DMS153 treated with DMSO at 0.1 percent for 48 hours (cell line): ENCODE measurements at regions not wholly inside any gene's neighbourhood (a gene's known extent, or its start where the extent isn't known, plus 50 kb on each side); places are given as distances from the start of the nearest gene placed in this dataset.
"Not testable (repeated sequence)": the region's sequence is repeated elsewhere in the genome, so short reads cannot be mapped to it uniquely, and the experiment has no call there.

Experiments used
- DNase-seq: peaks from one replicate; lab custom pipeline; 2025; ENCODE audit not compliant: unreplicated experiment; lab: John Stamatoyannopoulos, UW

DNA sequence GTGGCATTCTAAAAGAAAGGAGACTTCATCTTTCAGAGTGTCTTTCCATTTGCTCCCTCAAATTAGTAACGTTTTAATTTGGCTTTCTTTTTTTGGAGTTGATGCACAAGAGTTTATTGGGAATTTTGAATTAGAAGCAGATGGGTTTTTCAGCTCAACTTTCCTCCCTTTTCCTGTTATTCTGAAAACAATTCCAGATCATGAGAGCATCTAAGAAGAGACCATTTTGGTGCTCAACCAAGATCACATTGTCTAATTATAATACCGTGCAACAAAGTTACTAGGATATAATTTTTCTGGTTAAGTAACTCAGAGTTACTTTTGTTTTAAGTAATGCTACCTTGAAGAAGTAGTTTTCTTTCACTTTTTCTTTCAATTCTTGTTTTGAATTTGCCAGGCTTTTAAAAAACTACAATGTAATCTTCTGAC lies 396.6 kb upstream of the KLF6 start:
- DNase-seq, result no peak

- no peak for DNase-seq
These were observed 396.1 kb upstream of the KLF6 start for GRCh38 chr10:4181081-4181480.

- no peak for DNase-seq
These were observed 392.8 kb upstream of the KLF6 start for GRCh38 chr10:4177791-4178190.

DNA sequence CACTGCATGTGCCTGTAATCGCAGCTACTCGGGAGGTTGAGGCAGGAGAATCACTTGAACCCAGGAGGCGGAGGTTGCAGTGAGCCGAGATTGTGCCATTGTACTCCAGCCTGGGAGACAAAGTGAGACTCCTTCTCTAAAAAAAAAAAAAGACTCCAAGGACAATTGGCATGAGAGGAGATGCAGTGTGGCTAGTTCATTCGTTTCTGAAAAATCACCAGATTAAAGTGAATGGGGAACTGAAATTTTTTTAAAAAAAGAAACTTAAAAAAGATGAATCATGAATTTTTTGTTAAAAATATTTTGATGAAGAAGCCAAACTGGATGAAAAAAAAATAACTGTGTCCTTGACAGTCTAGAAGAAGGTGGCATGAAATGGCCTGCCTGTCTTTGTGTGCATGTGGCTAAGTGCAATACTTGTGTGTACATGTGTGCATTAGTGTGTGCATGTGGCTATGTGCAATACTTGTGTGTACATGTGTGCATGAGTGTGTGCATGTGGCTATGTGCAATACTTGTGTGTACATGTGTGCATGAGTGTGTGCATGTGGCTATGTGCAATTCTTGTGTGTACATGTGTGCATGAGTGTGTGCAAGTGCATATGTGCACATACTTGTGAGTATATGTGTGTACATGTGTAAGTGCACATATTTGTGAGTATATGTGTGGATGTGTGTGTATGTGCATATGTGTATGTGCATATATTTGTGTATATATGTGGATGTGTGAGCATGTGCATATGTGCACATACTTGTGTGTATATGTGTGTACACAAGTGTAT lies 391.7 kb upstream of the KLF6 start:
- no peak for DNase-seq

- no peak for DNase-seq
These were observed 389.2 kb upstream of the KLF6 start for GRCh38 chr10:4174197-4174596.

DNA sequence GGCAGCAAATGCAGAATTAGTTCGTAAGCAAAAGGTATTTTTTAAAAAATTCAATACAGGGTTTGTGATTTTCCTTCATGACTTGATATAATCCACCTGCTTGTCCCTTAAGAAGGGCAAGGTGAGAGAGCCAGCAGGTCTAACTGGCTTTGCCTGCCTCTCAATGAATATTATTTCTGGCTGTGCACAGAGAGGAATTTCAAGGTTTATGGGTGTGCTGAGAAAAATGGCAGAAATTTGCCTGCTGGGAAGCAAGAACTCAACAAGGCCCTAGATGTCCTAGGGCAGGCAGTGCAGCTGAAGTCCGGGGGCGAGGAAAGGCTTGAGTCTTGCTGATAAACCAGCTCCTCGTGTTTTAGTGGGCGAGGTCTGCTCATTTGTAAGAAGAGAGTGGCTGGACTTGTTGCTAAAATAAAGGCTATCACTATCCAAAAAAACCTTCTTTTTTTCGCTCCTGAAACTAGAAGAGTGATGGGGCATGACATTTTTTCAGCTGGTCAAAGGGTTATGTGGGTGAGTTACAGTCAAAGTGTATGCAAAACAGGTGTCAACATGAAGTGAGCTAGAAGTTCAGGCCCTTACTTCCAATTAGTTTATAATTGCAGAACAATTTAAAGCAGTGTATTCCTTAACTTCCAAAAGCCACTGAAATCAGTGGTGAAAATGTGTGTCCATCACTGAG lies 385.8 kb upstream of the KLF6 start:
- no peak for DNase-seq

GRCh38 chr10:4170181-4170580 lies 385.2 kb upstream of the KLF6 start:
- no peak for DNase-seq

DNA sequence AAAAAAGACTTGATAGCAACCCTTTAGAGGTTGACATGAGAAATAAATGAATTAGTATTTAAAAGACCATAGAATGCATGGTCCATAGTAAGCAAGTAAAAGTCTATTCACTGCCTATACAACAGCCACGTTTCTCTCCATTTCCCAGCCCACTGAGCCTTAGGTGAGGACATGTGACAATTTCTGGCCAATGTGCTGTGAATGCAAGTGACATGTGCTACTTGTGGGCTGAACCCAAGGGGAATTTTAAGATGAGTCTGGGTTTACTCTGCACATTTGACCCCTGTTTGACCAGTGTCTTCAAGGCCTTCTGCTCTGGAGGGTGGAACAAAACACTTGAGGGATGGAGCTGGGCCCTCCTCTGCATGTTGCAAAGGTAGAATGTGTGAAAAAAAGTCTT lies 384.4 kb upstream of the KLF6 start:
- DNase-seq, result no peak

GRCh38 chr10:4167216-4167615 lies 382.2 kb upstream of the KLF6 start:
- DNase-seq, result no peak

GRCh38 chr10:4162571-4163286 lies 377.7 kb upstream of the KLF6 start:
- no peak for DNase-seq

GRCh38 chr10:4159173-4159572 lies 374.2 kb upstream of the KLF6 start:
- DNase-seq, result no peak

GRCh38 chr10:4154191-4154715 lies 369.2 kb upstream of the KLF6 start:
- DNase-seq, result no peak

GRCh38 chr10:4151466-4151865 lies 366.5 kb upstream of the KLF6 start:
- DNase-seq, result no peak

GRCh38 chr10:4150676-4151075 lies 365.7 kb upstream of the KLF6 start:
- no peak for DNase-seq

GRCh38 chr10:4149460-4149859 lies 364.5 kb upstream of the KLF6 start:
- not testable (repeated sequence) for DNase-seq

GRCh38 chr10:4147245-4147644 lies 362.2 kb upstream of the KLF6 start:
- DNase-seq, result no peak

DNA sequence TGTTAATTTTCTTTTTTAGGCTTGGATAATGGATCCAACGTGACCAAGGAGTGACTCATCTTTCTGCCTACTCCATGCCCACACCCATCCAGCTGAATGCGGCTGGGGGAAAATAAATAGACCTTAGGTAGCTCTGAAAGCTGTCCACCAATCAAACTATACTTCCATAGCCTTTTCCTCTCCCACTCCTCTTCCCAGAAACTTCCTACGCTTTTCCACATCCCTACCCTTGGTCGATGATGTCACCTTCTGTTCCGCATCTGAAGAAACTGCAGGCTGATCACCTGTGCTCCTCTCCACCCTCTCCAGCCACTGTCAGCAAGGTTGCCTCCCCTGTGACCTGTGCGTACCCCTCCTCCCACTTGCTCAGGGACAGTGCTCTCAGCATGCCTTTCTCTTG lies 359.8 kb upstream of the KLF6 start:
- no peak for DNase-seq

- DNase-seq, result no peak
These were observed 356.5 kb upstream of the KLF6 start for GRCh38 chr10:4141471-4141870.

DNA sequence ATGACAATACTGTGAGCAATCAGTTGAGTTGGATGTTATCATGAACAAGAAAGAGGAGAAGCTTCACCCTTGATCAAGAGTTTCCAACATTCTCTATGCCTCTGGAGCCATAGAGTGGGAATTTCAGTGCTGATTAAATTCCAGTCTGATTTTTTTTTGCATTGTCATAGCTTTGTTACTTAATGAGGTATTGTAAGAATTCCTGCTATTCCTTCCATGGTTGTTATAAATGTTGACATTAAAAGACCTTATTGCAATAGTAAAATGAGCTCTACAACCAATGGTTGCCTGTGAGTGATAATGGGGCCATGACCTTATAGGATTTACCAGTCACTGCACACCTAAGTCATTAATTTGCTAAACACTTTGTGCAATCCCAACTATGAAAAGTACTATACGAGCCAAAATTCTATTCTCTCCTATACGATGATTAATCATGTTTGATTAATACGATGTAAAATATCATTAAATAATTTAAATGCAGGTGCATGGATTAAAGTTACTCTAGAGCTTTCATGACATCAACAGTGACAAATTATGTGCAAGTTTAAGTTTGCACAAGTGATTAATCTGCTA lies 353.2 kb upstream of the KLF6 start:
- no peak for DNase-seq

DNA sequence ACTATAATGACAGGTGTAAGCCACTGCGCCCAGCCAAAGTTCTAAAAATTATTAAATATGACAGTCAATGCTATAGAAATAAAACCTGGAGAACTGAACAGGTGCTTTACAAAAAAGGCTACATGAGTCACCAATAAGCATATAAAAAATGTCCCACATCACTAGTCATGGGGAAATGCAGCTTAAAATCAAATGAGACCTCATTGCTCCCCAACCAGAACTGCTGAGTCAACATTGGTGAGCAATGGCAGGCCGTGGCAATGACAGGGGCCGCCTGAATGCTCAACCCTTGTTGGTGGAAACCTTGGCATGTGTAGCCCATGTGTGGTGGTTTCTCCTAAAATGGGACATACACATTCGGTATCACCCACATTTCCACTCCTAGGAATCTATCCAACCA lies 352.3 kb upstream of the KLF6 start:
- DNase-seq, result no peak

DNA sequence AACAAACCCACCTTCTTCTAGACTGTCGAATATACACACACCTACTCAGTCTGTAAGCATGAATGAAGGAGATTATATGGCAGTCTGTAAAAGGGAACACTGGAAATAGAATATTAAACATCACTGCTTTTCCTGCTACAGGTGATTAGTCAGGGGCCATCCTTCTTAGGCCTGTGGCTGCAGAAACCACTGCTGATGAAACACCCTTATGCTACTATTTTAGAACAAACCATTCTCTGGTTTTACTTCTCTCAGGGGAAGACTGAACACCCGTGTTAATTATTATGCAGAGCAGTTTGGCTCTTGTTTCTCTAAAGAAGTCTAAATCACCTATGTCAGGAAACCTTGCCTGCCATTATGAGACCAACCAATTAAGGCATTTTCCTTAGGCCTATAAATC lies 351.1 kb upstream of the KLF6 start:
- no peak for DNase-seq

DNA sequence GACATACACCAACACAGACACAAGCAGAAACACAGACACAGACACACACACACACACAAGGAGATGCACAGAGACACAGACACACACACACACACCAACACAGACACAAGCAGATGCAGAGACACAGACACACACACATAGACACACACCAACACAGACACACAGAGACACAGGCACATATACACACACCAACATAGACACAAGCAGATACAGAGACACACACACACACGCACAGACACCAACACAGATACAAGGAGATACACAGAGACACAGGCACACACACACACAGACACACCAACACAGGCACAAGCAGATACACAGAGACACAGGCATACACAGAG lies 347.2 kb upstream of the KLF6 start:
- no peak for DNase-seq
